GM18507 (cell line): ENCODE measurements at regions not wholly inside any gene's neighbourhood (a gene's known extent, or its start where the extent isn't known, plus 50 kb on each side); places are given as distances from the start of the nearest gene placed in this dataset.

Experiments
- DNase-seq: peaks from one replicate; pipeline ENCODE4 v3.0.0; 2011; ENCODE audit warnings: low read depth; ENCODE audit not compliant: insufficient read length; ENCODE audit errors: extremely low spot score
- FAIRE-seq: peaks from 2 replicates; lab custom pipeline; 2011; peaks lifted over from hg19 to GRCh38; lab: Jason Lieb, UNC

DNA sequence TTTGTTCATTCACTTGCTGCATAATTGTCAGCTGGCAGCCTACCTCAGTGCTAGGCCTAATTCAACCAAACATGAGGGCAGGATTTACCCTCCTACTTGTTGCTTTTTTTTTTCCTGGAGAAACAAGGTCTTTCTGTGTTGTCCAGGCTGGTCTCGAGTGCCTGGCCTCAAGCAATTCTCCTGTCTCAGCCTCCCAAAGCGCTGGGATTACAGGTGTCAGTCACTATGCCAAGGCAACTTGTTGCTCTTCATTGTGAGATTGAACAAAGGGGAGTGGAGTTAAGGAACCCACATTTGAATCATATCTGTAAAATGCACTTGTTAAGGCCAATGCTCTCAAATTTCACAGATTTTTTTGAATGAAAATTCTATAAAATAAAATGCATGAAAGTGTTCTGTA is 380.5 kb downstream of the TMEM161B start:
- no peak for FAIRE-seq
- no peak for DNase-seq

DNA sequence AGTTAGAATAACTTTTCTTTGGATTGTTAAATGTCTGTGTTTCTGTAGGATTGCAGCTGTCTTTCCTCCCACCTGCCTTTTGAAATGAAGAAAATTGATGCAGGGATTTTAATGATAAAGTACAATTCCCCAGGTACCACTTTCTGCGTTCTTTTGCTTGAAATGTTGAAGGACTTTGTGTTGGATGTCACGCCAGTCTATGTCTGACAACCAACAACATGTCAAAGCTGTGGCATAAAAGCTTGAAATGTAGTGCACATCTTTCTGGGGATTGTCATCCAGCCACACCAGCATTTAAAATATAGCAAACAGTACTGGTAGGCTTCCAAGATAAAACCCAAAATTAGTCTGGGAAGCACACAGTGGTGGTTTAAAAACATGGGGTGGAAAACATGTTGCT is 381.4 kb downstream of the TMEM161B start:
- DNase-seq (no peak), FAIRE-seq (no peak)

DNA sequence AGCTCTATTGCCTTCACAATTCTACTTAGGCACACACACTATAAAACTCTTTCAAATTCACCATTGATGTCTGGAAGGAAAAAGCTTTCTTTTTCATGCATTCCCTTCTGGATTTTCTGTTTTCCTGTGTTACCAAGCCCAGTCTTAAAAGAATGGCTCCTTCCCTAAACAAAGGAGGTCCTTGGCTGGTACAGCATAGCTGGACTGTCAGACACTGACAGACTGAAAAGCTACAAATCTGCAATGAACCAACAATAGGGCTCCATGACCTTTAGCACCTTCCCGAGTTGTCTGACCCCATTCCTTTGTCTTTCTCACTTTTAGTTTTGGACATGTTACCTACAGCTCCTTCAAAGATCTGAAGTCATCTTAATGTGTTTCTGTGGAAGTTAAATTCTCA is 382.5 kb downstream of the TMEM161B start:
- FAIRE-seq = no peak
- DNase-seq = no peak

DNA sequence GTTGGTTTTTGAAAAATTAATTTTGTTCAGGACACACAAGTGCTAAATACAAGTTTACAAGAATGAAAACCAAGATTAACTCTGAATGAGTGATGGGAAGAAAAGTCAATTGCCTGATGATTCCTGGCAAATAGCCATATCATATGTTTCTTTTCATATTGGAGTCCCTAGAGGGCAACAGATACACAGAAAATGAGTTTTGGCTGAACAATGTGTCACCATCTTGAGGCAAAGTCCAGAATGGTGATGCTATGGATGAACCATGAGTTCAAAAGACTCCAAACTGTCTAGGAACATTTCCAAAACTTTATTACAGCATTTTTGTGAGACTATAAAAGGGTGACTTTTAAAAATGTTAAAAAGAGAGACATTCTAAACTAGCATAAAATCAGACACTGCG is 382.9 kb downstream of the TMEM161B start:
- FAIRE-seq (no peak), DNase-seq (no peak)

DNA sequence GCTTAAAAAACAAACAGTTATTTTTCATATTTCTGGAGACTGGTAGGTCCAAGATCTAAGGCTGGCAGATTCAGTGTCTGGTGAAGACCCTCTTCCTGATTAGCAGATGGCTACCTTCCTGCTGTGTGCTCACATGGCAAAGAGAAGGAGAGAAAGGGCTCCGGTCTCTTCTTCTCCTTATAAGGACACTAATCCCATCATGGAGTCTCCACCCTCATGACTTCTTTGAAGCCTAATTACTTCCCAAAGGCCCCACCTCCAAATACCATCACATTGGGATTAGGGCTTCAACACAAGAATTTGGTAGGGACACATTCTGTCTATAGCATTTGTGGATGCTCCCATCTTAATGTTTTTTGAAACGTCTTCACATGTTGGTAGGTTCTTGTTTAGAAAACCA is 391.1 kb downstream of the TMEM161B start:
- DNase-seq (no peak), FAIRE-seq (no peak)

DNA sequence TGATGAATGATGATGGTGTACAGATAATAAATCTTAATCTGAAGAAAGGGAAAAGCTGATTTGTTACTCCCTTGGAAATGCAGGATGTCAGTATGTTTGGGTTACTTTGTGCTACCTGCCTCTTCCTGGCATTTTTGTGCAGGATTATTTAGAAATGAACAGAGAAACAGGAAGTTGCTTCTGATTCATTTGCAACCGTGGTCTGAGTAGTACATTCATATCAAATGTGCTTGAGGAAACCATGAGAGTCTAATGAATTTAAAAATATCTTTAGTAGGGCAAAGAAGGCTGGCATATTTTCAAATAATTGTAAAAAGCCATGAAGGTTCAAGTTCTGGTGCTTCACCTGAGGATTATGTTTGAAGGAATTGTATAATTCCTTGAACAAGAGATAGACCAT is 391.6 kb downstream of the TMEM161B start:
- DNase-seq (no peak), FAIRE-seq (no peak)

DNA sequence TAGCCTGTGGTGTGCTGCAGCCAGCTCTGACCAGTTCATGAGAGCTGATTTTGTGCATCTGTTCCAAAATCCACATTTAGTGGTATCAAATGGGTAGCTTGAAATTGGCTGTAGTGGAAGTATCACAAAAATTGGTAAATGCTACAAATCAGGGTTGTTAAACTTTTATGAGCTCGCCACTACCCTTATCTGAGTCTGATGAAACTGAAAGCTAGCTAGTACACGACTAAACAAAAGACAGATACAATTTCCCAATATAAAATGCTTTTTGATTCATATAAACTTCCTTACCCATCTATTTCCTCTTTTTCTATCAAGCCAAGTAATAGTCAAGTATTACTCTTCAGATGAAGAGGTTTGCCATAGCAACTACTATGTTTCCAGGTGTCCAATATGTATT is 392.0 kb downstream of the TMEM161B start:
- no peak for DNase-seq
- no peak for FAIRE-seq

DNA sequence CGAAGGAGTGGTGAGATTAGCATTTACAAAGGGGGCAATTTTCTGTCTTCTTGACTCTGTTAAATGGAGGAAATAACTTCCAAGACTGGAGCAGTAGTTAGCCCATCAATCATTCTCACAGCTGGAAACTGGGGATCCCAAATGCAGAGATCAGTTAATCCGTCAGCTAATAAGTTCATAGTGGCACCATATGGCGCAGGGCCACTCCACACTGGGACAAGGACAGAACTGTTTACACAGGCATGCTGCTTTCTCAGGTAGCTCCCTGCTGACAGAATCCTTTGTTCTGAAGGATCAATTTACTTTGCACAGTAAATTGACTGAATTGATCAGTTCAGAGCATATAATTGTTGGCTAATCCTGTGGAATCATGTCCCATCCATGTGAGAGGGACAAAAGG is 395.7 kb downstream of the TMEM161B start:
- FAIRE-seq = no peak

DNA sequence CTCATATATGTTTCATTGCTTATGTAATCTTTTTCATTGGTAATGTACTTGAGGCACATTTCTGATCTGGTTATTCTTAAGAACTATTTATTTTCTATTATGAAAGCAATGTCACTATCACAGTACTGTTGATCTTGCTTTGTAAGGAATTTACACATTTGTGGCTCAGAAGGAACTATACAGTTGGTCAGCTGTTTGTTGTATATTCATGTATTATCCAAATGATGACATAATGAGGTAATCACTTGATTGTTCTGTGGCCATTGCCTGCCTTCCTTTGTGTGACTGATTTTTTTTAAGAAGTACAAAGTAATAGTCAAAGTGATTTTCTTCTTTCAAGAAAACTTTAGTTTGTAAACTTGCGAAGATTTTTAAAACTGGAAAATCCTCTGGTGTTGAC is 399.9 kb downstream of the TMEM161B start:
- no peak for DNase-seq
- FAIRE-seq = no peak

More for the DNA sequence above, 395.7 kb downstream of the TMEM161B start:
- no peak for DNase-seq

DNA sequence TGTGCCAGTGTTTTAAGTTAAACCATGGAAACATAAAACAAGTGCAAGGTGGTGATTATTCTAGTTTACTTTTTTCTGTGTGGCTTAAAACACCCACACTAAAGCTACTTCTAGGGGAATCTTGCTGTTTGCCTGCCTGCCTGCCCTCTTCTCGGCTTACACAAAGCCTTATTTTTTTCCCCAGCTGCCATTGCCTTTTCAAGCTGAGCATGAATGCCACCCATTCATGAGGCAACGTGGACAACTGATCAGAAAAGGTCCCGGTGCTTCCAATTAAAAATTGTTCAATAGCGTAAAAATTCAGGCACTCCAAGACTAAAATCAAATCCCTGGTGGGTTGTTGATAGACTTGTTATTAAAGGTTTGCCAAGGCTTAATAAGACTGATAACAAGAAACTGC is 401.4 kb downstream of the TMEM161B start:
- DNase-seq (no peak), FAIRE-seq (no peak)

DNA sequence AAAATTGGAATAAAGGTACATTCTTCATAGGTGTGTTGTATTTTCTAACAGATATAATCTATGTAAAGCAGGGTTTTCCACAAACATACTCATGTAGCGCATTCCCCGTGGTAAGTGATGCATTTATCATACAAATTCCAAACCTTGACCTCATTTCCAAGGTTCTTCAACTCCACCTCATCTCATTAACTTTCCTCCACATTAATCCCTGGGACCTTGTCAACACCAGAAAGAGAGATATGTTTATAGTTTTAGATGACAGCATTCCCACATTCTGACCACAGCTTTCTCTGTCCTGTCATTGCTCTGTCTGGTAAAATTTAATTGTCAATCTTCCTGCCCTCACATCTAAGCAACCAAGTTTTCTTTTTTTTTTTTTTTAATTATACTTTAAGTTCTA is 415.1 kb downstream of the TMEM161B start:
- no peak for FAIRE-seq
- no peak for DNase-seq

DNA sequence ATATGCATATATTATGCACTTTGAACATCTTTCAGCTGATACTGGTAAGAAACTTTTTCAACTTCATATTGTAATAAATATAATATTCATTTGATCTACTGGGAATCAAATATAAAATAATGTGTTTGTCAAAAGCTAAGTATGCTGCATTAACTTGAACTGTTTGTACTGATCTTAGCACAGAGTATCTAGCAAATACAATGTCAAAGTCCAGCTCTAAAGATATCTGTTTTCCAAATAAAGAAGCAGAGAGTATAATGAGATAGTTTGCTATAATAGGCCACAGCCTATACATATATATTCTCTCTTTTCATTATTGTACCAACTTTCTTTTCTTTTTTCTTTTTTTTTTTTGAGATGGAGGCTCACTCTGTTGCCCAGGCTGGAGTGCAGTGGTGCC is 417.0 kb downstream of the TMEM161B start:
- DNase-seq (no peak), FAIRE-seq (no peak)

DNA sequence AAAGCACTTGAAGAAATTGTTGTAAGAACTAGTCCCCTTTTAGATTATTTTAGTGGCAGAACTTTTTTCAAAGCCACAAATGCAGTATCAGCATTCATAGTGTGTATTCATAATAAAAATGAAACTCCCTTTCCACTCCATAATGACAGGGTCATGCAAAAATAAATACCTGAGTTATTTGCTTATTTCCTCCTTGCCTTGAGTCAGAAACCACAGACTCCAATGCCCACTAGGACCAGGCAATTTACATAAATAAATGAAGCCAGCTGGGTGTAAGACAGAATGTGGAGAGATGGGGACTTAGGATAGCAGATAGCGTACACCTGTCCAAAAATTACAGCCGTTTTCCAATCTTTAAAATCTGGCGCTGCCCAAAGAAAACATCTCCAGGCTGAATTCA is 417.8 kb downstream of the TMEM161B start:
- FAIRE-seq (no peak), DNase-seq (no peak)

DNA sequence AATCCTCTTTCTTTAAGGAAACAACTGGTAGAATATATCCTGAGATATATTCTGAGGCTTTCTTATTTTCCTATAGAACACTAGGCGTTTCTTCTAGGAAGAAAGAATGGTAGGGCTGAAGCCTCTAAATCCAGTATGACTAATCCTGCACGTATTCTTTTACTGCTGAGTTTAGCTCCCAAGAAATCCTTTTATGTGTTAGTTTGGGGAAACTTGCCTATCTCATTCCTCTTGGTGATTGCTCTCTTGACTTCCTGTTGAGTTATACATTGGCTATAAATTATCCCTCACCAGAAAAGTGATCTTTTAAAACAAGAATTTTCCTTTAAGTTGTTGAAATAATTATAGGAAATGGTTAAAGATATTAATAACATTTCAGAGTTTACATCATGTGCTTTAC is 422.9 kb downstream of the TMEM161B start:
- FAIRE-seq (no peak), DNase-seq (no peak)

DNA sequence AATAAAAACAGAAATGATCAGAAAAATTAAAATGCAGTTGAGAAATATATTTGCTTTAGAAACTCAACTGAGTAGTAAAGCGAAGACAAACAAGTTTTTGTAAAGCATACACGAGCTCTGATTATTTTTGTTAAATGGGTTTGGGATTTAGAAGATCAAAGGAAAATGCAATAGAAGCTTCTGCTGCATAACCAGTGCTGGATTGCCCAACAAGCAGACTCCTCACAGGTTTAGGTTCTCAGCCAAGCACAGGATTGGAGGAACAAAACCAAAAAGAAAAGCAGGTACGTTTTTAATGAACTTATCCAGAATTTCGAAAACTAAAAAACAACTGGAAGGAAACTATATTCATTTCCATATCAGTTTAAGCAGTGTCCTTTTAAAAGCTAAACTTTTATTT is 423.8 kb downstream of the TMEM161B start:
- DNase-seq (no peak), FAIRE-seq (no peak)

DNA sequence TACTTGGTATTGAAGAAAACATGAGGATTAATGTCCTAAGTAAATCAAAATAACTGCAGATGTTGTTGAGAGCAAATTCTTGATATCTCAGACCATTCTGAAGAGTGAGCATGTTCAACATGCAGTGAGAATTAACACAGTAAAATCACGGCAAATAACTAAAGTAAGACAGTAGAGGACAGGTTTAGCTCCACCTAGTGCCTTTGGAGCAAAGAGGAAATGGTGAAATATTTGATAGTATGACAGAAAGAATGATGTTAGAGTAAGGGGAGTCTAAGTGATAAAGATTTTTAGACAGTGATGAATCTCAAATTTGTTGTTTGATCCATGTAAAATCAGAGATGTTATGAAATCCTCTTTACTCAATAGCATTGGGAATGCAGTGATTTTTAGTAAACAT is 424.2 kb downstream of the TMEM161B start:
- DNase-seq (no peak), FAIRE-seq (no peak)

DNA sequence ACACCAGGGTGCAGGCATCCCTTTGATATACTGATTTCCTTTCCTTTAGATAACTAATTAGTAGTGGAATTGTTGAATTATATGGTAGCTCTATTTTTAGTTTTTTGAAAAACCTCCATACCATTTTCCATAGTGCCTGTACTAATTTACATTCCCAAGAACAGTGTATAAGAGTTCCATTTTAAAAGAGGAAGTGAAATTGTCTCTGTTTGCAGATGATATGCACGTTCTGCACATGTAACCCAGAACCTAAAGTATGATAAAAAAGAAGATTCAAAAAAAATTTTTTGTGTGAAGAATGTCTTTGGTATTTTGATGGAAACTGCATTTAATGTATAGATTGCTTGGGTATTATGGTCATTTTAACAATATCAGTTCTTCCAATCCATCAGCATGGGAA is 424.0 kb upstream of the CCNH start:
- no peak for DNase-seq
- no peak for FAIRE-seq

DNA sequence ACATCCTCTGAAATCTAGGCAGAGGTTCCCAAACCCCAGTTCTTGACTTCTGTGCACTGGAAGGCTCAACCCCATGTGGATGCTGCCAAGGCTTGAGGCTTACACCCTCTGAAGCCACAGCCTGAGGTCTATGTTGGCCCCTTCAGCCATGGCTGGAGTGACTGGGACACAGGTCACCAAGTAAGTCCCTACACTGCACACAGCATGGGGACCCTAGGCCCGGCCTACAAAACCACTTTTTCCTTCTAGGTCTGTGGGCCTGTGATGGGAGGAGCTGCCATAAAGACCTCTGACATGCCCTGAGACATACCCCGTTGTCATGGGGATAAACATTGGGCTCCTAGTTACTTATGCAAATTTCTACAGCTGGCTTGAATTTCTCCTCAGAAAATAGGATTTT is 418.8 kb upstream of the CCNH start:
- DNase-seq (no peak), FAIRE-seq (no peak)

DNA sequence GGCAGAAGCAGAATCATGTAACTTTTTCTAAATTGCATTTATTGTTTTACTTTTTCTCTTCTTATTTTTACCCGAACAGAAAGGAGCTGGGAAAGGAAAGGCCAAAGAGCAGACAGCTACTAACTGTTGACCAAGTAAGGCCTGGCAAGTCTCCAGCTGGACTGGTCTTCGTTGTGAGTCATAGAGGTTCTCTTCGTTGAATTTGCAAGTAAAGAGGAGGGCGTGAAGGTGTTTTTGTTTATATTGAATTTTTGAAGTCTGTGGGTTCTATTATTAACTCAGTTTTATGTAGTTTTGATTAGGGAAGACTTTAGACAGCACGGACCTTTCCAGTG is 416.5 kb upstream of the CCNH start:
- FAIRE-seq (no peak), DNase-seq (no peak)

DNA sequence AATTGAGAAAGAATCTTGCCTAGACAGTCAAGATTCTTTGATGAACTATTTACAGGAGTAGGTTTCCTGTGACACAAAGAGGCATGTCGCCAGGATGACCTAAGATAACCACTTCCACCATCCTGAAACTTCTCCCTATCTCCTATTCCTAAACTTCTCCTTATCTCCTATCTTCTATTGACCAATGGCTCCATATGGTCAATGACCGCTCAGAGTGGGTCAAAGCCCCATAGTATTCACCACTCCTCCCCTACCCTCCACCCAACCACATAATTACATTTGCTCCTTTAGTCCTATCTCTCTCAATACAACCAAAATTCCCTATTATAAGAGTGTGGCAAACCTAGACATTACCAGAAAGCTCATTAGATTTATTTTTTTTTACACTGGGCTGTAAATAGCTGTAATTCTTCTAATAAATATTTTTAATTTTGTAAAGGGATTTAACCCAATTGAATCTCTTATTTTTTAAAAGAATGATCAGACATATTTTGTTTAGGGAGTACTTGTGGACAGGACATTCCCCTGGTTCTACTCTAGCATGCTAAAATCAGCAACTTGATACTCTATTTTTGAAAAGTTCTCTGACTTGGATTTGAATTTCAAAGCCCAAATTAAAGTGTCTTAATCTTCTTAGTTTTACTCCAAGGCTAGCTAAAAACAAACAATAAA is 416.0 kb upstream of the CCNH start:
- DNase-seq = no peak
- no peak for FAIRE-seq

DNA sequence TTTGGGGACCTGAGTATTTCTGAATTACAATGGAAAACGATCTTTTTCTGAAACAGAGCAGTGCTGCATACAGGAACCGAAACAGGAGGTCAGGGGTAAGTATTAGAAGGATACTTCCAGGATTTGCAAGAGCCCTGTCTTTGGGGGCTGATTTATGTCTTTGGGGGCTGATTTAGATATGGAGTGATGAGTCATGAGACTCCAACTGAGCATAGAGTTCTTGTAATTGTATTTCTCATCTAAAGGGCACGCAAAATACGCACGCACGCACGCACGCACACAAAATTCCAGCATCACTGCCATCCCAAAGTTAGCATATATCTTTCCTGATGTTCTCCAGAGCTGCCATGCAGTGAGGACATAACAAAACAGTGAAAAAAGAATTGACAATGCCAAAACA is 414.8 kb upstream of the CCNH start:
- DNase-seq = no peak
- no peak for FAIRE-seq

DNA sequence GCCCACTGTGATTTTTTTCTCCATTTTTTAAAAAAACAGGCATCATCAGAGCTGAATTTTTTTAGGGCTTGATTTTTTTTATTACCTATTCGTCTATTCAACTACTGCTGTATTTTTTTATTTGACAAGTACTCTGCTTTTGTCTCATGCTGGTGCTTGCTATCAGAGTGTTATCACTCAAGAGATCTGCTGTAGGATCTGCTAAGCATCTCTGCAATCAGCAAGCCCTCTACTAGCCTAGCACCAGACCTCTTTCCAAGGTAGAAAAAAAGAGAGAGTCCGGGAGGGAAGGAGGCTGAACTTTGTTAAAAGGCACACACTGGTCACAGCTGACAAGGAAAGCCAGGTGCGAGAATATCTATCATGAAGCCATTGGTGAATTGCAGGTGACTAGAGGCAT is 413.8 kb upstream of the CCNH start:
- FAIRE-seq = no peak
- no peak for DNase-seq
